GM13977 (cell line): ENCODE measurements at regions not wholly inside any gene's neighbourhood (a gene's known extent, or its start where the extent isn't known, plus 50 kb on each side); places are given as distances from the start of the nearest gene placed in this dataset.

ENCODE experiments used
- DNase-seq: peaks from one replicate; pipeline ENCODE4 v3.0.0; 2012; ENCODE audit warnings: low spot score
- CTCF ChIP-seq: IDR thresholded peaks from 2 replicates; pipeline ENCODE4 v1.5.1; 2012; ENCODE audit warnings: mild to moderate bottlenecking, control low read depth; ENCODE audit not compliant: insufficient read depth; ENCODE audit errors: extremely low read depth, missing control alignments
- in situ Hi-C: fragments of 300-500 bp; cut with MboI; formaldehyde crosslinking; loops from one replicate; pipeline ENCODE4 v1.12.0; 2022; ENCODE audit warnings: low sequenced_read_pairs, low pct_unique_long_range_greater_than_20kb, mixed read lengths, inconsistent platforms; ENCODE audit not compliant: unreplicated experiment

- DNase-seq = no peak
- in situ Hi-C loops = no loop called here
- no peak for TF ChIP-seq CTCF
These were observed 198.5 kb upstream of the FBN2 start for GRCh38 chr5:128736553-128736952.

- DNase-seq = no peak
- in situ Hi-C loops = no loop called here
- no peak for TF ChIP-seq CTCF
These were observed 211.3 kb upstream of the FBN2 start for GRCh38 chr5:128749136-128749898.

GRCh38 chr5:128750155-128750554, 212.1 kb upstream of the FBN2 start:
- no peak for TF ChIP-seq CTCF
- in situ Hi-C loops = no loop called here
- no peak for DNase-seq

GRCh38 chr5:128757196-128757959, 207.9 kb upstream of the SLC27A6 start:
- TF ChIP-seq CTCF = no peak
- no peak for DNase-seq
- in situ Hi-C loops = no loop called here

GRCh38 chr5:128762661-128763306, 202.5 kb upstream of the SLC27A6 start:
- TF ChIP-seq CTCF = no peak
- in situ Hi-C loops = no loop called here
- DNase-seq = no peak

- TF ChIP-seq CTCF = no peak
- in situ Hi-C loops = no loop called here
- DNase-seq = no peak
These were observed 202.0 kb upstream of the SLC27A6 start for GRCh38 chr5:128763321-128763720.
